IMR-90 (cell line): ENCODE measurements at regions not wholly inside any gene's neighbourhood (a gene's known extent, or its start where the extent isn't known, plus 50 kb on each side); places are given as distances from the start of the nearest gene placed in this dataset.
"Not testable (repeated sequence)": the region's sequence is repeated elsewhere in the genome, so short reads cannot be mapped to it uniquely, and the experiment has no call there.

Experiments
- ATAC-seq: fragments of 200-7000 bp; cut with Tn5 transposase; 2 replicates; pipeline ENCODE4 v1.9.1; 2020; ENCODE audit warnings: low read depth, mild to moderate bottlenecking, moderate library complexity
- BruUV-seq: library from RNA; stranded (reverse); fragments of 400-500 nt; replicated peaks from 2 replicates; lab custom pipeline; 2021; lab: Mats Ljungman, UMichigan
- CTCF ChIA-PET: fragments of 300-600 bp; formaldehyde crosslinking; extraction: SDS; loops from one replicate; lab custom pipeline; 2021; ENCODE audit warnings: antibody characterized with exemption; lab: Yijun Ruan, JAX
- POLR2A ChIA-PET: fragments of 300-600 bp; sonication (Branson Sonifier 250); formaldehyde crosslinking; loops from one replicate; lab custom pipeline; 2022; ENCODE audit warnings: antibody characterized with exemption; ENCODE audit not compliant: unreplicated experiment; lab: Charles Lee
- DNase-seq: peaks from one replicate; pipeline ENCODE4 v3.0.0; 2013
- H2AFZ ChIP-seq: replicated peaks from 2 replicates; pipeline ENCODE3; 2013; ENCODE audit warnings: low read length, mild to moderate bottlenecking; ENCODE audit not compliant: poor library complexity
- H2AK5ac ChIP-seq: 2 replicates; pipeline ENCODE4 v1.6.1; 2013; ENCODE audit warnings: low read depth, low read length, inconsistent platforms
- H2AK9ac ChIP-seq: replicated peaks from 2 replicates; pipeline ENCODE3; 2013; ENCODE audit warnings: mild to moderate bottlenecking, low read depth, low read length, moderate library complexity; ENCODE audit not compliant: poor library complexity
- H2BK120ac ChIP-seq: 2 replicates; pipeline ENCODE4 v1.6.1; 2013; ENCODE audit warnings: low read depth, low read length, inconsistent platforms
- H2BK15ac ChIP-seq: 3 replicates; pipeline ENCODE4 v1.6.1; 2013; ENCODE audit warnings: low read depth, low read length, inconsistent platforms
- H2BK20ac ChIP-seq: 2 replicates; pipeline ENCODE4 v1.6.1; 2013; ENCODE audit warnings: low read depth, mild to moderate bottlenecking, inconsistent platforms, low read length, moderate library complexity
- H2BK5ac ChIP-seq: 2 replicates; pipeline ENCODE4 v1.6.1; 2013; ENCODE audit warnings: mild to moderate bottlenecking, low read depth, low read length, inconsistent platforms; ENCODE audit not compliant: poor library complexity, severe bottlenecking
- H3K14ac ChIP-seq: replicated peaks from 2 replicates; pipeline ENCODE4 v1.6.1; 2013; ENCODE audit warnings: low read depth, low read length, inconsistent platforms
- H3K18ac ChIP-seq: 2 replicates; pipeline ENCODE4 v1.6.1; 2013; ENCODE audit warnings: low read depth, low read length, control low read depth
- H3K23ac ChIP-seq: 2 replicates; pipeline ENCODE4 v1.6.1; 2013; ENCODE audit warnings: low read depth, low read length, inconsistent platforms
- H3K27ac ChIP-seq: 2 replicates; pipeline ENCODE4 v1.5.1; 2013; ENCODE audit warnings: mild to moderate bottlenecking, control low read depth, low read length; ENCODE audit not compliant: insufficient read depth
- H3K27me3 ChIP-seq: 2 replicates; pipeline ENCODE4 v1.6.1; 2013; ENCODE audit warnings: low read length; ENCODE audit not compliant: control insufficient read depth, insufficient read depth
- H3K36me3 ChIP-seq: 2 replicates; pipeline ENCODE4 v1.6.1; 2013; ENCODE audit warnings: low read length, mixed read lengths; ENCODE audit not compliant: control insufficient read depth, insufficient read depth
- H3K4ac ChIP-seq: 2 replicates; pipeline ENCODE4 v1.6.1; 2013; ENCODE audit warnings: low read depth, low read length, inconsistent platforms
- H3K4me1 ChIP-seq: 2 replicates; pipeline ENCODE4 v1.6.1; 2013; ENCODE audit warnings: low read length, mixed read lengths; ENCODE audit not compliant: control insufficient read depth, insufficient read depth
- H3K4me2 ChIP-seq: 2 replicates; pipeline ENCODE4 v1.6.1; 2013; ENCODE audit warnings: low read depth, mild to moderate bottlenecking, control low read depth, low read length, moderate library complexity
- H3K4me3 ChIP-seq: 2 replicates; pipeline ENCODE4 v1.5.1; 2013; ENCODE audit warnings: low read depth, mild to moderate bottlenecking, control low read depth, low read length, moderate library complexity; ENCODE audit not compliant: insufficient read depth
- H3K56ac ChIP-seq: 2 replicates; pipeline ENCODE4 v1.6.1; 2013; ENCODE audit warnings: low read length, inconsistent platforms; ENCODE audit not compliant: insufficient read depth; ENCODE audit errors: extremely low read depth
- H3K79me1 ChIP-seq, 2 experiments: 2 replicates each; pipeline ENCODE4 v1.6.1; 2013; ENCODE audit warnings: low read length in 2 of 2, inconsistent platforms in 1 of 2, low read depth in 1 of 2
- H3K9ac ChIP-seq: 2 replicates; pipeline ENCODE4 v1.6.1; 2013; ENCODE audit warnings: low read depth, low read length, control low read depth
- H3K9me1 ChIP-seq: 2 replicates; pipeline ENCODE4 v1.6.1; 2013; ENCODE audit warnings: low read length, inconsistent platforms; ENCODE audit not compliant: insufficient read depth
- H3K9me3 ChIP-seq: 2 replicates; pipeline ENCODE4 v1.6.1; 2013; ENCODE audit warnings: low read length; ENCODE audit not compliant: control insufficient read depth, insufficient read depth
- H4K20me1 ChIP-seq: 2 replicates; pipeline ENCODE4 v1.6.1; 2013; ENCODE audit warnings: low read length, inconsistent platforms; ENCODE audit not compliant: insufficient read depth
- H4K5ac ChIP-seq: 2 replicates; pipeline ENCODE4 v1.6.1; 2013; ENCODE audit warnings: mild to moderate bottlenecking, low read depth, low read length, control low read depth
- H4K8ac ChIP-seq, 2 experiments: 2 replicates each; pipeline ENCODE4 v1.6.1; 2013; ENCODE audit warnings: low read depth in 2 of 2, low read length in 2 of 2, control low read depth in 1 of 2, inconsistent platforms in 1 of 2
- H4K91ac ChIP-seq: 2 replicates; pipeline ENCODE4 v1.6.1; 2013; ENCODE audit warnings: low read depth, low read length, inconsistent platforms; ENCODE audit not compliant: insufficient read depth
- WGBS, 2 experiments: methylation state at CpG; one replicate each; pipeline versions ENCODE4 v1.1.5 to v1.1.7; 2013; ENCODE audit warnings: missing lambda C conversion rate in 2 of 2; ENCODE audit not compliant: insufficient read length in 1 of 2; ENCODE audit errors: extremely low coverage in 2 of 2; 5-methylcytosine and 5-hydroxymethylcytosine counted together
- dilution Hi-C: fragments of 300-500 bp; cut with HindIII; formaldehyde crosslinking; loops from one replicate; pipeline ENCODE4 v1.14.3; 2018; ENCODE audit warnings: low sequenced_read_pairs; ENCODE audit not compliant: unreplicated experiment
- in situ Hi-C: fragments of 300-500 bp; cut with MboI; formaldehyde crosslinking; loops from 3 replicates; pipeline ENCODE4 v1.14.3; 2019; ENCODE audit warnings: low sequenced_read_pairs, inconsistent platforms, mixed read lengths
- intact Hi-C: fragments of 100-400 bp; cut with micrococcal nuclease; formaldehyde crosslinking; loops from 2 replicates; pipeline ENCODE4 v1.10.0; 2022

GRCh38 chr1:183620-184335 is 267.7 kb downstream of the OR4F29 start:
- H3K9ac ChIP-seq, DNase-seq, H2BK15ac ChIP-seq, H4K20me1 ChIP-seq, H3K9me3 ChIP-seq, H3K27me3 ChIP-seq, H4K91ac ChIP-seq, H2BK20ac ChIP-seq, H2BK120ac ChIP-seq, H3K27ac ChIP-seq, H3K56ac ChIP-seq, CTCF ChIA-PET, in situ Hi-C loops, H2BK5ac ChIP-seq, ATAC-seq, H3K4ac ChIP-seq, H3K79me1 ChIP-seq, H3K4me3 ChIP-seq, H4K8ac ChIP-seq, H3K23ac ChIP-seq, intact Hi-C loops, H2AFZ ChIP-seq, H2AK9ac ChIP-seq, H3K14ac ChIP-seq, H3K9me1 ChIP-seq, H3K18ac ChIP-seq, H3K4me1 ChIP-seq, BruUV-seq, dilution Hi-C loops, H2AK5ac ChIP-seq, H3K36me3 ChIP-seq, H3K4me2 ChIP-seq, POLR2A ChIA-PET: not testable (repeated sequence)
- 0 out of 2 replicates have a peak overlapping the region, but pooled peaks have one; percentile 5 for H4K5ac ChIP-seq
- WGBS, 2 experiments = 75% methylated on average over 1 of the region's 13 CpGs; no CpG with 5 or more reads in 1 of the 2 experiments

- H3K36me3 ChIP-seq, H4K20me1 ChIP-seq, H3K56ac ChIP-seq, ATAC-seq, H3K4me1 ChIP-seq, CTCF ChIA-PET, H2AK9ac ChIP-seq, H2BK15ac ChIP-seq, H3K23ac ChIP-seq, H4K91ac ChIP-seq, H2BK20ac ChIP-seq, H4K8ac ChIP-seq, DNase-seq, H3K4me2 ChIP-seq, H3K14ac ChIP-seq, H2AK5ac ChIP-seq, H3K9me3 ChIP-seq, H3K18ac ChIP-seq, H3K9me1 ChIP-seq, H3K79me1 ChIP-seq, H2BK5ac ChIP-seq, dilution Hi-C loops, POLR2A ChIA-PET, H3K4me3 ChIP-seq, intact Hi-C loops, H3K4ac ChIP-seq, H3K9ac ChIP-seq, H2AFZ ChIP-seq, H2BK120ac ChIP-seq, BruUV-seq, in situ Hi-C loops, H4K5ac ChIP-seq, H3K27ac ChIP-seq, H3K27me3 ChIP-seq: not testable (repeated sequence)
- WGBS, 2 experiments = no CpG with 5 or more reads among the region's 10 CpGs
These were observed 268.4 kb downstream of the OR4F29 start for GRCh38 chr1:183081-183480.
